ENCODE measurements at regions not wholly inside any gene's neighbourhood (a gene's known extent, or its start where the extent isn't known, plus 50 kb on each side); places are given as distances from the start of the nearest gene placed in this dataset.

- TF ChIP-seq POLR2A (IDR thresholded peaks at IDR 0.05) (no peak), CTCF (IDR thresholded peaks at IDR 0.05) (no peak)
These were observed 170.5 kb upstream of the NOCT start for GRCh38 chr4:138845054-138845453.
